Endothelial cell of hepatic sinusoid (primary cell): ENCODE measurements at regions not wholly inside any gene's neighbourhood (a gene's known extent, or its start where the extent isn't known, plus 50 kb on each side); places are given as distances from the start of the nearest gene placed in this dataset.

ENCODE experiments used
- in situ Hi-C: cut with HindIII; loops from 2 replicates; pipeline ENCODE4 v1.10.0; 2017; ENCODE audit warnings: low sequenced_read_pairs

- in situ Hi-C loops = no loop called here
These were observed 72.0 kb upstream of the ODC1 start for GRCh38 chr2:10520154-10520553.

GRCh38 chr2:10519394-10519740, 71.2 kb upstream of the ODC1 start:
- in situ Hi-C loops = no loop called here

GRCh38 chr2:10518470-10519393, 70.6 kb upstream of the ODC1 start:
- in situ Hi-C loops = no loop called here

- in situ Hi-C loops = no loop called here
These were observed 69.4 kb upstream of the ODC1 start for GRCh38 chr2:10517351-10518043.

- in situ Hi-C loops = no loop called here
These were observed 67.8 kb upstream of the ODC1 start for GRCh38 chr2:10515887-10516286.

GRCh38 chr2:10514743-10515142, 66.6 kb upstream of the ODC1 start:
- in situ Hi-C loops = no loop called here

GRCh38 chr2:10514273-10514672, 66.1 kb upstream of the ODC1 start:
- in situ Hi-C loops = no loop called here

GRCh38 chr2:10513201-10513600, 65.1 kb upstream of the ODC1 start:
- in situ Hi-C loops = no loop called here

- in situ Hi-C loops = loop anchor here (10.0 kb wide), 1 partner anchor 157 kb away; no protein-coding TSS in a partner anchor
These were observed 59.9 kb upstream of the ODC1 start for GRCh38 chr2:10508038-10508437.

GRCh38 chr2:10507106-10507505, 59.0 kb upstream of the ODC1 start:
- in situ Hi-C loops = loop anchor here (10.0 kb wide), 1 partner anchor 158 kb away; no protein-coding TSS in a partner anchor

- in situ Hi-C loops = loop anchor here (5.0 to 10.0 kb wide), 2 partner anchors 92 to 160 kb away; no protein-coding TSS in a partner anchor
These were observed 57.1 kb upstream of the ODC1 start for GRCh38 chr2:10504994-10505820.

GRCh38 chr2:10504370-10504993, 56.4 kb upstream of the ODC1 start:
- in situ Hi-C loops = loop anchor here (5.0 to 10.0 kb wide), 2 partner anchors 93 to 160 kb away; no protein-coding TSS in a partner anchor

- in situ Hi-C loops = loop anchor here (5.0 to 10.0 kb wide), 2 partner anchors 95 to 162 kb away; no protein-coding TSS in a partner anchor
These were observed 54.6 kb upstream of the ODC1 start for GRCh38 chr2:10502803-10503107.

- in situ Hi-C loops = loop anchor here (5.0 to 10.0 kb wide), 2 partner anchors 95 to 163 kb away; no protein-coding TSS in a partner anchor
These were observed 54.1 kb upstream of the ODC1 start for GRCh38 chr2:10501980-10502802.

GRCh38 chr2:10501451-10501961, 53.4 kb upstream of the ODC1 start:
- in situ Hi-C loops = loop anchor here (5.0 to 10.0 kb wide), 2 partner anchors 96 to 163 kb away; no protein-coding TSS in a partner anchor

- in situ Hi-C loops = loop anchor here (5.0 to 10.0 kb wide), 2 partner anchors 97 to 164 kb away; no protein-coding TSS in a partner anchor
These were observed 52.7 kb upstream of the ODC1 start for GRCh38 chr2:10500601-10501361.

- in situ Hi-C loops = loop anchor here (5.0 to 10.0 kb wide), 2 partner anchors 97 to 165 kb away; no protein-coding TSS in a partner anchor
These were observed 51.9 kb upstream of the ODC1 start for GRCh38 chr2:10499911-10500521.
